ENCODE measurements at regions not wholly inside any gene's neighbourhood (a gene's known extent, or its start where the extent isn't known, plus 50 kb on each side); places are given as distances from the start of the nearest gene placed in this dataset.

DNA sequence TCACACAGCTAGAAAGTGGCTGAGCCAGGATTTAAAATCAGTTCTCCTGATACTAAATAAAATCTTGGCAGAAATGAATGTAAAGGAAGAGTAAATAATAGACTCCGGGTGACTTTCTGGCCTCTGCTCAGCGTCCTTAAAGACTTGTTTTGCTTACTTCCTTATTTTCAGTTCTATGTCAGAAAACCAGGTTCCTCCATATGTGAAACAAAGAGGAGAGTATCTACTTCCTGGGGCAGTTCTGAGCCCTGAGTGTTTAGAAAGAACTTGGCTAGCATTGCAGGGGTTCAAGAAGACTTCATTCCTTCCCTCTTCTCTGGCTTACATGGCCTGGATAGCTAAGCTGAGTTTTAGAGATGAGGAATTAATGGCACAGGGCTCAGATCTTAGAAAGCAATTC is 222.8 kb upstream of the TLE3 start:
- TF ChIP-seq POLR2AphosphoS5 (IDR thresholded peaks at IDR 0.05; ENCODE audit: borderline replicate concordance, low read depth, low read length) (no peak), EZH2 (IDR thresholded peaks at IDR 0.05) (no peak)

Data from SK-N-MC (cell line).